Progenitor cell of endocrine pancreas (in vitro differentiated cells): ENCODE measurements at regions not wholly inside any gene's neighbourhood (a gene's known extent, or its start where the extent isn't known, plus 50 kb on each side); places are given as distances from the start of the nearest gene placed in this dataset.

Source experiments
- DNase-seq: peaks from one replicate; pipeline ENCODE4 v3.0.0; 2021; ENCODE audit warnings: low spot score; ENCODE audit not compliant: unreplicated experiment
- H3K27ac Mint-ChIP-seq: 2 replicates; pipeline ENCODE4 v1.8.0; 2021; ENCODE audit warnings: mild to moderate bottlenecking, moderate library complexity, mixed read lengths
- H3K27me3 Mint-ChIP-seq: 2 replicates; pipeline ENCODE4 v1.8.0; 2021; ENCODE audit warnings: mixed read lengths
- H3K36me3 Mint-ChIP-seq: 2 replicates; pipeline ENCODE4 v1.8.0; 2022; ENCODE audit warnings: mixed read lengths; ENCODE audit not compliant: insufficient read depth
- H3K4me1 Mint-ChIP-seq: 2 replicates; pipeline ENCODE4 v1.8.0; 2021; ENCODE audit warnings: low read depth, mixed read lengths
- H3K4me3 Mint-ChIP-seq: 2 replicates; pipeline ENCODE4 v1.8.0; 2021; ENCODE audit warnings: low read depth, mild to moderate bottlenecking, moderate library complexity, mixed read lengths
- H3K9me3 Mint-ChIP-seq: 2 replicates; pipeline ENCODE4 v1.8.0; 2021; ENCODE audit warnings: low read depth, mixed read lengths
- CTCF ChIP-seq: fragments of 200-600 bp; sonication (generic); IDR thresholded peaks from one replicate; pipeline ENCODE4 v1.5.0; 2021; ENCODE audit warnings: antibody characterized with exemption, mild to moderate bottlenecking; ENCODE audit not compliant: unreplicated experiment

GRCh38 chr2:67716895-67717396 is 319.8 kb downstream of the ETAA1 start:
- Mint-ChIP-seq H3K36me3 (peaks cover 3% of the 10 kb centered on the region), H3K4me1 (peaks cover 9% of the 10 kb centered on the region), H3K9me3 (peaks cover 7% of the 10 kb centered on the region), H3K4me3 (no peak overlapping the region), H3K27ac (no peak overlapping the region), H3K27me3 (no peaks in the 10 kb centered on the region)
- DNase-seq: no peak
- TF ChIP-seq CTCF: no peak

GRCh38 chr2:67717692-67718091 is 320.6 kb downstream of the ETAA1 start:
- H3K27ac Mint-ChIP-seq: no peak overlapping the region
- peaks cover 7% of the 10 kb centered on the region for H3K9me3 Mint-ChIP-seq
- no peak for DNase-seq
- no peak for TF ChIP-seq CTCF
- peaks cover 6% of the 10 kb centered on the region for H3K4me1 Mint-ChIP-seq
- H3K36me3 Mint-ChIP-seq: peaks cover 3% of the 10 kb centered on the region
- H3K27me3 Mint-ChIP-seq: no peaks in the 10 kb centered on the region
- no peak overlapping the region for H3K4me3 Mint-ChIP-seq

- no peak for TF ChIP-seq CTCF
- Mint-ChIP-seq H3K4me1 (peaks cover 2% of the 10 kb centered on the region), H3K27ac (no peak overlapping the region), H3K27me3 (no peaks in the 10 kb centered on the region), H3K4me3 (no peak overlapping the region), H3K36me3 (peaks cover 3% of the 10 kb centered on the region), H3K9me3 (peaks cover 7% of the 10 kb centered on the region)
- no peak for DNase-seq
These were observed 322.2 kb downstream of the ETAA1 start for GRCh38 chr2:67719351-67719750.

GRCh38 chr2:67721516-67721915 is 324.4 kb downstream of the ETAA1 start:
- H3K36me3 Mint-ChIP-seq: peaks cover 3% of the 10 kb centered on the region
- H3K9me3 Mint-ChIP-seq: peaks cover 7% of the 10 kb centered on the region
- no peak for DNase-seq
- no peaks in the 10 kb centered on the region for H3K27me3 Mint-ChIP-seq
- TF ChIP-seq CTCF: no peak
- no peak overlapping the region for H3K27ac Mint-ChIP-seq
- no peak overlapping the region for H3K4me3 Mint-ChIP-seq
- peaks cover 1% of the 10 kb centered on the region for H3K4me1 Mint-ChIP-seq

- H3K27me3 Mint-ChIP-seq: peaks cover 2% of the 10 kb centered on the region
- no peak for TF ChIP-seq CTCF
- peaks cover 7% of the 10 kb centered on the region for H3K9me3 Mint-ChIP-seq
- peaks cover 3% of the 10 kb centered on the region for H3K36me3 Mint-ChIP-seq
- H3K27ac Mint-ChIP-seq: no peak overlapping the region
- no peaks in the 10 kb centered on the region for H3K4me1 Mint-ChIP-seq
- no peak for DNase-seq
- H3K4me3 Mint-ChIP-seq: no peak overlapping the region
These were observed 327.1 kb downstream of the ETAA1 start for GRCh38 chr2:67724261-67724660.
